Bronchial epithelial cell (primary cell): ENCODE measurements at regions not wholly inside any gene's neighbourhood (a gene's known extent, or its start where the extent isn't known, plus 50 kb on each side); places are given as distances from the start of the nearest gene placed in this dataset.

Experiments used
- DNase-seq: peaks from one replicate; pipeline ENCODE4 v3.0.0-alpha.2; 2010; ENCODE audit warnings: low read depth
- FAIRE-seq: peaks from 2 replicates; lab custom pipeline; 2011; peaks lifted over from hg19 to GRCh38; lab: Jason Lieb, UNC
- H3K27me3 ChIP-seq: 2 replicates; pipeline ENCODE4 v1.5.1; 2011; ENCODE audit warnings: low read length; ENCODE audit not compliant: control insufficient read depth, insufficient read depth
- H3K36me3 ChIP-seq: 2 replicates; pipeline ENCODE4 v1.5.1; 2011; ENCODE audit warnings: low read length; ENCODE audit not compliant: control insufficient read depth, insufficient read depth
- H3K4me3 ChIP-seq: 2 replicates; pipeline ENCODE4 v1.5.1; 2011; ENCODE audit warnings: mild to moderate bottlenecking, low read depth, low read length, control low read depth
- CTCF ChIP-seq: IDR thresholded peaks from 2 replicates; pipeline ENCODE4 v1.5.1; 2011; ENCODE audit warnings: mild to moderate bottlenecking, moderate library complexity, low read length, control low read depth, inconsistent platforms; ENCODE audit not compliant: insufficient read depth, severe bottlenecking

DNA sequence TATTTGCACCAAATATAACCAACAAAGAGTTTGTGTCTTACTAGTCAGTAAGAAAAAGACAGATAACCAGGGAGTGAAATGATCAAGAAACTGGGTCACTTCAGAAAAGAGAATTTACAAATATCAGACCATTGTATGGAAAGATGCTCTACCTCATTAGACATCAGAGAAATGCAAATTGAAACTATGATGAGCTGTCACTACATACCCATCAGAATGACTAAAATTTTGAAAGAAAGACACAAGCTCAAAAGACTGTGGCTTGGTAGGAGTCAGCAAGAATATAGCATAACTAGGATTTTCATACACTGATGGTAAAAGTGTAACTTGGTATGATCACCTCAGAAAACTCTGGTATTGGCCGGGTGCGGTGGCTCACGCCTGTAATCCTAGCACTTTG is 247.2 kb downstream of the BMP4 start:
- Histone ChIP-seq H3K4me3 (no peak overlapping the region), H3K36me3 (no peaks in the 10 kb centered on the region), H3K27me3 (no peaks in the 10 kb centered on the region)
- no peak for TF ChIP-seq CTCF
- no peak for FAIRE-seq
- no peak for DNase-seq

DNA sequence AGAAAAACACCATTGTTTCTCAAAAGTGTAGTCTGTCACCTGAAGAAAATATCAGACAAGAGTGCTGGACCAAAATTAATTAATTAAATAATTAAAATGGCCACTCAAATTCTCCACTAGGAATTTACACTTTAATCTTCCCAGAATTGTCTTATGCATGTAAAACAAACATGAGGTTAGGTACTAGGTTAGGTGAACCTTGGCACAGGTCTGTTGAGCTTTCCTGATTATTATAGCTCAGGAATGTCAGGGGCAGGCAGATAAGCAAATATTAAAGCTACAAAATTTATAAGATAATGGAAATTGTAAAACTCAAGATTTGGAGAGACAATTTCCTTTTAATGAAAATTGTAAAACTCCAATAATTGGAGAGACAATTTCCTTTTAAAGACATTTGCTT is 253.2 kb downstream of the BMP4 start:
- no peak overlapping the region for H3K4me3 ChIP-seq
- no peak for FAIRE-seq
- H3K27me3 ChIP-seq: no peaks in the 10 kb centered on the region

DNA sequence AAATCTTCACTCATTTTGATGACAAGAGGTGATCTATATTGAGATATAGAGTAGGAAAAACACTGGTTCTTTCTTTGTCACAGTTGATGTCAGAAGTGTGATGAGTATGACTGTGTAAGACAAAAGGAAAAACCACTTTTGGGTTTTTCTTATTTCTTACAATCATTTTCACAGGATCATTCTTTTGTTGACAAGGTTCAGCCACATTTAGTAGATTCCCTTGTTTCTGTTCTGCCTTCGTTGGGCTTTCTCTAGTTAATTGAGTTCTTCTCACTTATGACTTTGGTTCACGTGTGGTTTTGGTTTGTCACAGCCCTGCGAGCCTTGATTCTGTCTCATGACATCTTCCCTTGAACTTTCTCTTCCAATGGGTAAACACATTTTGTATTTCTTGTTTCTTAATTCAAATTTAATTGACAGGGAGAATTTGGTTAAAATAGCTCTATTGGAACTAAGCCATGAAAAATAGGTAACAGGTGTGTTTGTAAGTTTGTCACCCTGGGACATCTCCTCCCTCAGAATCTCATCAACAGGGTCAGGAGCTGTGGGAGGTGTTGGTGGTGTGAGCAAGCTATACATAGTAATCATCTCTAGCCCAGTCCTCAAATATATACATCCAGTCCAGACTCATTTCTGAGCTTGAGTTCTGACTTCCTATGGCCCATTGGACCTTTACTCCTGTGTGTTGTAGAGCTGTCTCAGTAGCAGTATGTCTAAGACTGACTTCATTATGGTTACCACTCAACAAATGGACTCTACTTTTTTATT is 255.3 kb downstream of the BMP4 start:
- Histone ChIP-seq H3K36me3 (no peaks in the 10 kb centered on the region), H3K27me3 (no peaks in the 10 kb centered on the region), H3K4me3 (no peak overlapping the region)
- no peak for TF ChIP-seq CTCF
- FAIRE-seq (no peak), DNase-seq (no peak)

More for the DNA sequence above, 253.2 kb downstream of the BMP4 start:
- no peak for TF ChIP-seq CTCF
- no peak for DNase-seq
- H3K36me3 ChIP-seq: no peaks in the 10 kb centered on the region

DNA sequence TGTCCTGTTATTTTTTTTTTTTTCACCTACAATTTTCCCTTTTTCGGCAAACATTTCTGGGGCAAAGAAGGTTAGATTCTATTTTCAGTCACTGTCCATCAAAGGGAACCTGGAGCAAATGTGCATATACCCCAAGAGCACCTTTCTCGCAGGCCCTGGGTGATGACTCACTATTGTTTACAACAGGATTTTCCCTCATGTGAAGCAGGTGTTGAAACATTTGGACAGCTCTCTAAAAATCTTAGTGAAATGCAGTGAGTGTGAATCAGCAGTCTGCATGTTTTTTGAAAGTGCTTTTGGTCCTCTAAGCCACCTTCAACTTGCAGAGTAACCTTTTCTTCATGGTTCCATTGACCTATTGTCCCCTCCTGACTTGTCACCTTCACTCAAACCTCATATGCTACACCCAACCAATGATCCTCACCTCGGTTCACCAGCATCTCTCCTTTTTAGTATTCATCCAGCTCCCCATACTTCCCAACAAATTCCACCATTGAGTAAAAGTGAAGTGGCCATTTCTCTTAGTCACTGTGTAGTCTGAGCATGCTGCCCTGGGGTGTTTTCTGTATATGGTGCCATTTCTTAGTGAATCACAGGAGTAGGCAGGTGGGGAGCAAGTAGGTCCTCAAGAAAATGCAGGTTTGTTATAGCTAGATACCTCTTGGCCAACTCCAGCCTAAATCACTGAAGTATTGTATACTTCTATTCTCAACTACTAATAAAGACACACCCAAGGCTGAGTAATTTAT is 260.2 kb downstream of the BMP4 start:
- Histone ChIP-seq H3K4me3 (no peak overlapping the region), H3K36me3 (no peaks in the 10 kb centered on the region), H3K27me3 (no peaks in the 10 kb centered on the region)
- DNase-seq (peak; percentile 76), FAIRE-seq (no peak)
- TF ChIP-seq CTCF: no peak

GRCh38 chr14:53695692-53696214 is 260.9 kb downstream of the BMP4 start:
- no peak for DNase-seq
- Histone ChIP-seq H3K36me3 (no peaks in the 10 kb centered on the region), H3K4me3 (no peak overlapping the region), H3K27me3 (no peaks in the 10 kb centered on the region)
- no peak for TF ChIP-seq CTCF
- FAIRE-seq: no peak
